CD4-positive, alpha-beta T cell (primary cell): ENCODE measurements at regions not wholly inside any gene's neighbourhood (a gene's known extent, or its start where the extent isn't known, plus 50 kb on each side); places are given as distances from the start of the nearest gene placed in this dataset.

Source experiments
- ATAC-seq: fragments of 200-7000 bp; cut with Tn5 transposase; one replicate; pipeline ENCODE4 v1.10.0; 2022; ENCODE audit warnings: mild to moderate bottlenecking; ENCODE audit not compliant: poor library complexity
- CTCF ChIA-PET: fragments of 350-600 bp; sonication (Branson Sonifier 250); formaldehyde crosslinking; loops from one replicate; lab custom pipeline; 2021; ENCODE audit warnings: antibody characterized with exemption, inconsistent platforms; lab: Charles Lee
- POLR2A ChIA-PET: fragments of 350-600 bp; sonication (Branson Sonifier 250); formaldehyde crosslinking; loops from one replicate; lab custom pipeline; 2021; ENCODE audit warnings: antibody characterized with exemption, inconsistent platforms; lab: Charles Lee
- DNase-seq, 14 experiments: peaks; one replicate each; pipeline ENCODE4 v3.0.0-alpha.2; 2013 to 2020; ENCODE audit warnings: mixed read lengths in 2 of 14
- H3K27ac ChIP-seq, 2 donors: one replicate each; pipeline versions ENCODE4 v1.5.1 to v1.7.0; 2013; ENCODE audit warnings: low read length in 2 of 2, low read depth in 1 of 2, mild to moderate bottlenecking in 1 of 2
- H3K27me3 ChIP-seq, 2 experiments: 1 replicate in 1 of 2; 2 replicates in 1 of 2; pipeline versions ENCODE4 v1.6.1 to v1.7.0; 2013; ENCODE audit warnings: low read length in 2 of 2, control low read depth in 1 of 2, mild to moderate bottlenecking in 1 of 2, moderate library complexity in 1 of 2; ENCODE audit not compliant: insufficient read depth in 2 of 2, control insufficient read depth in 1 of 2
- H3K36me3 ChIP-seq: one replicate; pipeline ENCODE4 v1.6.1; 2013; ENCODE audit warnings: low read length, control low read depth; ENCODE audit not compliant: insufficient read depth
- H3K4me1 ChIP-seq: one replicate; pipeline ENCODE4 v1.6.1; 2013; ENCODE audit warnings: low read length, control low read depth; ENCODE audit not compliant: insufficient read depth
- H3K4me3 ChIP-seq: one replicate; pipeline ENCODE4 v1.5.1; 2013; ENCODE audit warnings: mild to moderate bottlenecking, low read length, moderate library complexity
- H3K9me3 ChIP-seq, 2 experiments: 1 replicate in 1 of 2; 2 replicates in 1 of 2; pipeline versions ENCODE4 v1.6.1 to v1.7.0; 2013; ENCODE audit warnings: low read length in 2 of 2, mild to moderate bottlenecking in 2 of 2, control low read depth in 1 of 2, moderate library complexity in 1 of 2; ENCODE audit not compliant: control insufficient read depth in 1 of 2, insufficient read depth in 1 of 2
- H3K27ac Mint-ChIP-seq: one replicate; pipeline ENCODE4 v1.8.0; 2020; ENCODE audit warnings: mixed read lengths
- H3K27me3 Mint-ChIP-seq: one replicate; pipeline ENCODE4 v1.8.0; 2021; ENCODE audit warnings: mixed read lengths
- H3K36me3 Mint-ChIP-seq: one replicate; pipeline ENCODE4 v1.8.0; 2021; ENCODE audit warnings: low read depth, mixed read lengths
- H3K4me1 Mint-ChIP-seq: one replicate; pipeline ENCODE4 v1.8.0; 2021; ENCODE audit warnings: low read depth, mixed read lengths
- H3K4me3 Mint-ChIP-seq: one replicate; pipeline ENCODE4 v1.8.0; 2020; ENCODE audit warnings: mild to moderate bottlenecking, mixed read lengths
- H3K9me3 Mint-ChIP-seq: one replicate; pipeline ENCODE4 v1.8.0; 2020; ENCODE audit warnings: mixed read lengths
- intact Hi-C, 2 experiments: fragments of 100-400 bp; cut with DNase I in 1 of 2; cut with micrococcal nuclease in 1 of 2; formaldehyde crosslinking; loops; one replicate each; pipeline versions ENCODE4 v1.15.1 to v1.9.0; 2023 to 2025; cut with DNase I, micrococcal nuclease
- TF ChIP-seq, protein P1 (sequence below): fragments of 200-600 bp; IDR thresholded peaks from one replicate; pipeline ENCODE4 v1.8.0; 2022; ENCODE audit warnings: antibody characterized with exemption, mild to moderate bottlenecking

DNA sequence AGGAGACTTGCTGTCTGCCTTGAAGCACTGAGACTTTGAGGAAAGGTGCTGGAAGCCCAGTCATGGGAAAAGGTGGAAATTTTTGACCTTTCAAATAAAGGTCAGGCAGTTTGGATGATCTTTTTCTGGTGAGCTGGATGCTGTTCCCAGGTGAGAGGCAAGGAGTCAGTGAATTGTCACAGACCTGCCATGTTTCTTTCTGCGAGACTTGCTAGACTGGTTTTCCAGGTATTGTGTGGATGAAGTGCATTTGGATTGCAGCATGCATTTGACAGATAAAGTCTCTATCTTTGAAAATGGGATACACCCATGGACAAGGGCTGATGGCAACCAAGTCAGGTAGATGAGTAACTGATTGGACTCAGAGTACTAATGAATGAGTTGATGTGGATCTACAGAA, 65.7 kb upstream of the NHLH2 start:
- intact Hi-C loops, result no loop called here
- TF ChIP-seq, protein P1, sequence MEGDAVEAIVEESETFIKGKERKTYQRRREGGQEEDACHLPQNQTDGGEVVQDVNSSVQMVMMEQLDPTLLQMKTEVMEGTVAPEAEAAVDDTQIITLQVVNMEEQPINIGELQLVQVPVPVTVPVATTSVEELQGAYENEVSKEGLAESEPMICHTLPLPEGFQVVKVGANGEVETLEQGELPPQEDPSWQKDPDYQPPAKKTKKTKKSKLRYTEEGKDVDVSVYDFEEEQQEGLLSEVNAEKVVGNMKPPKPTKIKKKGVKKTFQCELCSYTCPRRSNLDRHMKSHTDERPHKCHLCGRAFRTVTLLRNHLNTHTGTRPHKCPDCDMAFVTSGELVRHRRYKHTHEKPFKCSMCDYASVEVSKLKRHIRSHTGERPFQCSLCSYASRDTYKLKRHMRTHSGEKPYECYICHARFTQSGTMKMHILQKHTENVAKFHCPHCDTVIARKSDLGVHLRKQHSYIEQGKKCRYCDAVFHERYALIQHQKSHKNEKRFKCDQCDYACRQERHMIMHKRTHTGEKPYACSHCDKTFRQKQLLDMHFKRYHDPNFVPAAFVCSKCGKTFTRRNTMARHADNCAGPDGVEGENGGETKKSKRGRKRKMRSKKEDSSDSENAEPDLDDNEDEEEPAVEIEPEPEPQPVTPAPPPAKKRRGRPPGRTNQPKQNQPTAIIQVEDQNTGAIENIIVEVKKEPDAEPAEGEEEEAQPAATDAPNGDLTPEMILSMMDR, result no peak
- Mint-ChIP-seq H3K4me3 (no peak overlapping the region), H3K9me3 (no peaks in the 10 kb centered on the region), H3K27me3 (no peaks in the 10 kb centered on the region), H3K27ac (no peak overlapping the region), H3K36me3 (no peaks in the 10 kb centered on the region), H3K4me1 (no peaks in the 10 kb centered on the region)
- POLR2A ChIA-PET, result no interaction called here
- Histone ChIP-seq H3K27ac (no peak overlapping the region), H3K4me3 (no peak overlapping the region), H3K27me3 (no peaks in the 10 kb centered on the region), H3K36me3 (no peaks in the 10 kb centered on the region), H3K9me3 (no peaks in the 10 kb centered on the region), H3K4me1 (no peaks in the 10 kb centered on the region)
- ATAC-seq (no peak), DNase-seq (no peak)
- CTCF ChIA-PET, result no interaction called here

DNA sequence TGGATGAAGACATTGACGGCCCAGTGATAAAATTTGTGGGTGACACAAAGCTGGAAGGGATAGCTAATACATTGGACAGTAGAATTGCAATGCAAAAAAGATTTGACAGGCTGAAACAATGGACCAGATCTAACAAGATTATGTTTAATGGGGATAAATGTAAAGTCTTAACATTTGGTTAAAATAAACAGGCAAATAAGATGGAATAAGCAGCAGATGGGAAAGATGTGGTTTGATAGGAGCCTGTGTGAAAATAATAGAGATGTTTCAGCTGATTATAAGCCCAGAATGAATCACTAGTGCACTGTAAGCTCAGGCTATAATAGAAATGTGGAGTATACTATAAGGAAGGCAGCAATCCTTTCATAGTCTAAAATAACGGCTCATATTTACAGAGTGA, 66.2 kb upstream of the NHLH2 start:
- TF ChIP-seq, protein P1, result no peak
- H3K9me3 ChIP-seq, result no peaks in the 10 kb centered on the region
- Mint-ChIP-seq H3K27me3 (no peaks in the 10 kb centered on the region), H3K4me3 (no peak overlapping the region), H3K9me3 (no peaks in the 10 kb centered on the region), H3K4me1 (no peaks in the 10 kb centered on the region), H3K27ac (no peak overlapping the region), H3K36me3 (no peaks in the 10 kb centered on the region)
- CTCF ChIA-PET, result no interaction called here
- H3K36me3 ChIP-seq, result no peaks in the 10 kb centered on the region
- no peak overlapping the region for H3K27ac ChIP-seq
- H3K4me1 ChIP-seq, result no peaks in the 10 kb centered on the region
- ATAC-seq (no peak), DNase-seq (no peak)
- H3K4me3 ChIP-seq, result no peak overlapping the region
- peaks cover 0 to 2% of the 10 kb centered on the region in 2 experiments for H3K27me3 ChIP-seq
- intact Hi-C loops, result no loop called here
- POLR2A ChIA-PET, result no interaction called here

DNA sequence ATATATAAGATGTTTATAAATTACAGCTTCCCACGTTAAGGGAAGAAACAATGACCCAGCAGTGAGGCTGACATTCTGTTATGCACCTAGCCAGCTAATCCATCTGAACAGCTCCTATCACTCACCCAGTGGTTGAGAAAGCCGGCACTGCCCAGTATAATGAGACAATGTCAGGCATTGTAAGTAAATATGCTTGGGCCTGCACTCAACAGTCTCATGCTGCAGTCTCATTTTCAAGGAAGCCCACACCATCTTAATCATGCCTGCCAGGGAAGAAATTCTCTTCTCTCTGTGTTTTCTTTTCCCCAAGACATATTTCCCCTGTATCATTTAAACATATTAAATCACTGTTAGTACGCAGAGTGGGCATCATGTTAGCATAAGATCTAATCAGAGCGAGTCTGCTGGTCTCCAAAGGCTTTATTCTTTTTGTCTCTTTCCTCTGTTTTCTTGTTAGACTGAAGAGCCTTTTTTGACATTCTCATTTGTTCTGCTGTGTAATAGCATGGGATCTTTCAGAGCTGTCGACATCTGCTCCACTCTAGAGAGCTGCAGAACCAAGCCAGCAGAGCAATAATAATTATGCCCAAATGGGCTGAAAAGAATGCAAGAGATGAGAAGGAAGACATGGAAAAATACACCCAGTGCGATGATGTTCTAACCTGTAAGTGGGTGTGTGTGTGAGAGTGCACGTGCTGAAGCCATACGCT, 67.6 kb upstream of the SLC22A15 start:
- CTCF ChIA-PET, result interaction anchor here (0.9 kb wide), 1 partner anchor 12 kb away, joined by 3 read pairs; no protein-coding TSS in a partner anchor
- Histone ChIP-seq H3K36me3 (no peaks in the 10 kb centered on the region), H3K27ac (no peak overlapping the region), H3K4me1 (no peaks in the 10 kb centered on the region), H3K4me3 (no peak overlapping the region), H3K27me3 (peaks cover 0 to 2% of the 10 kb centered on the region in 2 experiments), H3K9me3 (no peaks in the 10 kb centered on the region)
- intact Hi-C loops, result no loop called here
- Mint-ChIP-seq H3K27ac (no peak overlapping the region), H3K4me1 (no peaks in the 10 kb centered on the region), H3K27me3 (no peaks in the 10 kb centered on the region), H3K9me3 (no peaks in the 10 kb centered on the region), H3K36me3 (no peaks in the 10 kb centered on the region), H3K4me3 (no peak overlapping the region)
- POLR2A ChIA-PET, result no interaction called here
- DNase-seq, result no peak
- TF ChIP-seq, protein P1, result no peak
- no peak for ATAC-seq
